Panc1 (cell line): ENCODE measurements at regions not wholly inside any gene's neighbourhood (a gene's known extent, or its start where the extent isn't known, plus 50 kb on each side); places are given as distances from the start of the nearest gene placed in this dataset.

ENCODE experiments used
- POLR2AphosphoS5 ChIP-seq: IDR thresholded peaks from 2 replicates; pipeline ENCODE4 v1.6.1; 2012; ENCODE audit warnings: mild to moderate bottlenecking, low read depth, low read length, moderate library complexity
- TF ChIP-seq, protein P1 (sequence below): fragments of 450-650 bp; IDR thresholded peaks from 2 replicates; pipeline ENCODE4 v1.5.1; 2017; ENCODE audit warnings: mild to moderate bottlenecking

DNA sequence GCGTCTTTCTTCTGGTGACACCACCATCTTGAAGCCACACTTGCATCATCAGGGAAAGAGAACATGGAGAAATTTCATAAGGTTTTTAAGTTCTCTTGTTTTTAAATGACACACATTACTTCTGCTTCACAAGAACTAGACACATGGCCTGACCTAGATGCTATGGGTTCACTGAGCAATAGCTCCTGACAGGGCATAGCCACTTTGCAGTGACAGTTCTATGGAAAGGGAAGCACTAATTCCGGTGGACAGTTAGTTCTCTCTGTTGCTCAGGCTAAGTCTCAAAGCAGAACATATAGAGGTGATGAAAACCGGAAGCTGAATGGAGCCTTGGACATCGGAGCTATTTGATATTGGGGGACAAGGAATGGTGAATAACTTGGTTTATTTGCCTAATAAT, 940.1 kb upstream of the WWC1 start:
- TF ChIP-seq, protein P1, sequence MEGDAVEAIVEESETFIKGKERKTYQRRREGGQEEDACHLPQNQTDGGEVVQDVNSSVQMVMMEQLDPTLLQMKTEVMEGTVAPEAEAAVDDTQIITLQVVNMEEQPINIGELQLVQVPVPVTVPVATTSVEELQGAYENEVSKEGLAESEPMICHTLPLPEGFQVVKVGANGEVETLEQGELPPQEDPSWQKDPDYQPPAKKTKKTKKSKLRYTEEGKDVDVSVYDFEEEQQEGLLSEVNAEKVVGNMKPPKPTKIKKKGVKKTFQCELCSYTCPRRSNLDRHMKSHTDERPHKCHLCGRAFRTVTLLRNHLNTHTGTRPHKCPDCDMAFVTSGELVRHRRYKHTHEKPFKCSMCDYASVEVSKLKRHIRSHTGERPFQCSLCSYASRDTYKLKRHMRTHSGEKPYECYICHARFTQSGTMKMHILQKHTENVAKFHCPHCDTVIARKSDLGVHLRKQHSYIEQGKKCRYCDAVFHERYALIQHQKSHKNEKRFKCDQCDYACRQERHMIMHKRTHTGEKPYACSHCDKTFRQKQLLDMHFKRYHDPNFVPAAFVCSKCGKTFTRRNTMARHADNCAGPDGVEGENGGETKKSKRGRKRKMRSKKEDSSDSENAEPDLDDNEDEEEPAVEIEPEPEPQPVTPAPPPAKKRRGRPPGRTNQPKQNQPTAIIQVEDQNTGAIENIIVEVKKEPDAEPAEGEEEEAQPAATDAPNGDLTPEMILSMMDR = no peak
- no peak for TF ChIP-seq POLR2AphosphoS5
